ENCODE measurements at regions not wholly inside any gene's neighbourhood (a gene's known extent, or its start where the extent isn't known, plus 50 kb on each side); places are given as distances from the start of the nearest gene placed in this dataset.

GRCh38 chr3:34146596-34146995, 348.2 kb downstream of the PDCD6IP start:
- no peak overlapping the region for H3K23ac ChIP-seq (ENCODE audit: low read length)
- H3K9ac ChIP-seq (ENCODE audit: low read length) = no peak overlapping the region
- H3K18ac ChIP-seq (ENCODE audit: low read length) = no peak overlapping the region
- H3K79me2 ChIP-seq (ENCODE audit: control insufficient read depth, insufficient read depth, low read length, poor library complexity) = no peaks in the 10 kb centered on the region
- DNase-seq = no peak
- no peak overlapping the region for H3K27ac ChIP-seq (ENCODE audit: low read depth, low read length)
- no peak overlapping the region for H3K14ac ChIP-seq (ENCODE audit: low read length)
- no peaks in the 10 kb centered on the region for H3K9me3 ChIP-seq (ENCODE audit: insufficient read depth, low read depth, low read length)
- H2BK120ac ChIP-seq (ENCODE audit: insufficient read depth, low read length, poor library complexity) = no peak overlapping the region
- no peak overlapping the region for H2BK12ac ChIP-seq (ENCODE audit: low read length)
- no peak overlapping the region for H3K4me2 ChIP-seq (ENCODE audit: low read length)
- no peak overlapping the region for H4K12ac ChIP-seq (ENCODE audit: low read depth, low read length)
- no peaks in the 10 kb centered on the region for H3K36me3 ChIP-seq (ENCODE audit: control insufficient read depth in 1 of 2, insufficient read depth in 2 of 2, low read length in 2 of 2)
- H4K8ac ChIP-seq (ENCODE audit: low read depth, low read length) = no peak overlapping the region
- H3K4me3 ChIP-seq (ENCODE audit: low read depth, low read length) = no peak overlapping the region
- no peak overlapping the region for H2BK5ac ChIP-seq (ENCODE audit: low read depth, low read length, poor library complexity)
- no peaks in the 10 kb centered on the region for H3K79me1 ChIP-seq (ENCODE audit: low read length)
- H3K27me3 ChIP-seq (ENCODE audit: insufficient read depth, low read length) = no peaks in the 10 kb centered on the region
- H3K4me1 ChIP-seq (ENCODE audit: control insufficient read depth in 1 of 2, insufficient read depth in 2 of 2, low read length in 2 of 2) = no peaks in the 10 kb centered on the region
- H3K4ac ChIP-seq (ENCODE audit: low read depth, low read length) = no peak overlapping the region
- H2AK5ac ChIP-seq (ENCODE audit: low read length) = no peak overlapping the region
- no peak overlapping the region for H2AFZ ChIP-seq (ENCODE audit: insufficient read depth, low read length, poor library complexity)
- H4K91ac ChIP-seq (ENCODE audit: low read depth, low read length) = no peak overlapping the region

DNA sequence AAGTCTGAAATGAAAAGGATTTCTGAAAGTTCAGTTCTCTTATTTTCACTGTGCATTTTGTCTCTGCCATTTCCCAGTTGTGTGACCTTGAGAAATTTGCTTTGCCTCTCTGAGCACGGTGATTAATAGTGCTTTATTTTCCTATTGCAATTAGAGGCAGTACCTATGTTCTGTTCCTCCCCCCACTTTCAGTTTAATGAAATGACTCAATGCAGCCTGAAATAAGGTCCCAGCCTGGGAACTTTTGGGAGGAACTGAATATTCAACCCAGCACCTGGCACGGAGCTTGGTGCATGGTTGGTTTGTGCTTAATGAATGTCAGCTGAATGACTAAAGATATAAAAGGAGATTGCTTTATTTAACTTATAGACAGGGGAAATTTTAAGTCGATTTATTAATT, 352.6 kb downstream of the PDCD6IP start:
- no CpG with 5 or more reads among the region's 3 CpGs for WGBS (ENCODE audit: extremely low coverage, insufficient coverage, insufficient read length)
- Histone ChIP-seq H4K8ac (ENCODE audit: low read depth, low read length) (no peak overlapping the region), H4K91ac (ENCODE audit: low read depth, low read length) (no peak overlapping the region), H3K4me2 (ENCODE audit: low read length) (no peak overlapping the region), H3K23ac (ENCODE audit: low read length) (no peak overlapping the region), H2BK12ac (ENCODE audit: low read length) (no peak overlapping the region), H3K79me2 (ENCODE audit: control insufficient read depth, insufficient read depth, low read length, poor library complexity) (no peaks in the 10 kb centered on the region), H3K36me3 (ENCODE audit: control insufficient read depth in 1 of 2, insufficient read depth in 2 of 2, low read length in 2 of 2) (no peaks in the 10 kb centered on the region), H2BK5ac (ENCODE audit: low read depth, low read length, poor library complexity) (no peak overlapping the region), H2BK120ac (ENCODE audit: insufficient read depth, low read length, poor library complexity) (no peak overlapping the region), H3K4me3 (ENCODE audit: low read depth, low read length) (no peak overlapping the region), H3K4ac (ENCODE audit: low read depth, low read length) (no peak overlapping the region), H4K12ac (ENCODE audit: low read depth, low read length) (no peak overlapping the region), H3K14ac (ENCODE audit: low read length) (no peak overlapping the region), H3K9me3 (ENCODE audit: insufficient read depth, low read depth, low read length) (no peaks in the 10 kb centered on the region), H2AK5ac (ENCODE audit: low read length) (no peak overlapping the region), H3K79me1 (ENCODE audit: low read length) (no peaks in the 10 kb centered on the region), H3K4me1 (ENCODE audit: control insufficient read depth in 1 of 2, insufficient read depth in 2 of 2, low read length in 2 of 2) (no peaks in the 10 kb centered on the region), H3K18ac (ENCODE audit: low read length) (no peak overlapping the region), H3K9ac (ENCODE audit: low read length) (no peak overlapping the region), H3K27me3 (ENCODE audit: insufficient read depth, low read length) (no peaks in the 10 kb centered on the region), H2AFZ (ENCODE audit: insufficient read depth, low read length, poor library complexity) (no peak overlapping the region), H3K27ac (ENCODE audit: low read depth, low read length) (no peak overlapping the region)
- DNase-seq = no peak

GRCh38 chr3:34152656-34153055, 354.2 kb downstream of the PDCD6IP start:
- Histone ChIP-seq H2AFZ (ENCODE audit: insufficient read depth, low read length, poor library complexity) (no peak overlapping the region), H3K27ac (ENCODE audit: low read depth, low read length) (no peak overlapping the region), H2BK120ac (ENCODE audit: insufficient read depth, low read length, poor library complexity) (no peak overlapping the region), H3K27me3 (ENCODE audit: insufficient read depth, low read length) (no peaks in the 10 kb centered on the region), H4K91ac (ENCODE audit: low read depth, low read length) (no peak overlapping the region), H3K79me1 (ENCODE audit: low read length) (no peaks in the 10 kb centered on the region), H2AK5ac (ENCODE audit: low read length) (no peak overlapping the region), H3K18ac (ENCODE audit: low read length) (no peak overlapping the region), H2BK12ac (ENCODE audit: low read length) (no peak overlapping the region), H3K4me3 (ENCODE audit: low read depth, low read length) (no peak overlapping the region), H3K4me2 (ENCODE audit: low read length) (no peak overlapping the region), H3K9ac (ENCODE audit: low read length) (no peak overlapping the region), H3K36me3 (ENCODE audit: control insufficient read depth in 1 of 2, insufficient read depth in 2 of 2, low read length in 2 of 2) (no peaks in the 10 kb centered on the region), H3K14ac (ENCODE audit: low read length) (no peak overlapping the region), H3K79me2 (ENCODE audit: control insufficient read depth, insufficient read depth, low read length, poor library complexity) (no peaks in the 10 kb centered on the region), H3K9me3 (ENCODE audit: insufficient read depth, low read depth, low read length) (no peaks in the 10 kb centered on the region), H4K8ac (ENCODE audit: low read depth, low read length) (no peak overlapping the region), H3K4ac (ENCODE audit: low read depth, low read length) (no peak overlapping the region), H2BK5ac (ENCODE audit: low read depth, low read length, poor library complexity) (no peak overlapping the region), H4K12ac (ENCODE audit: low read depth, low read length) (no peak overlapping the region), H3K4me1 (ENCODE audit: control insufficient read depth in 1 of 2, insufficient read depth in 2 of 2, low read length in 2 of 2) (no peaks in the 10 kb centered on the region), H3K23ac (ENCODE audit: low read length) (no peak overlapping the region)
- no CpG with 5 or more reads among the region's 5 CpGs for WGBS (ENCODE audit: extremely low coverage, insufficient coverage, insufficient read length)
- no peak for DNase-seq

DNA sequence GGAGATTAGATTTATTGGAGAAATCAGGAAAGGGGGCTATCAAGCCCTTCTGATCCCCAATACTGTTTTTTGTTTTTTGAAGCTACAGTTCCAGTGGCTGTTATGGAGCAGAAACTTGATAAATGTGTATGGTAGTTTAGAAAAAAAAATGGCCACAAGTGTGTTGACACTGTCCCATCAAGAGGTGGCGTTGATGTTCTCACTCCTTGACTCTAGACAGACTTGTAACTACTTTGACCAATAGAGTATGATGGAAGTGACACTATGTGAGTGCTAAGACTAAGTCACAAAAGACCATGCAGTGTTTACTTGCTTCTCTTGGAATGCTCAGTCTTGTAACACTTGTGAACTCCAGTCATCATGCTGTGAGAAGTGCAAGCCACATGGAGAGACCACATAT, 356.7 kb downstream of the PDCD6IP start:
- Histone ChIP-seq H2BK5ac (ENCODE audit: low read depth, low read length, poor library complexity) (no peak overlapping the region), H2AFZ (ENCODE audit: insufficient read depth, low read length, poor library complexity) (no peak overlapping the region), H4K8ac (ENCODE audit: low read depth, low read length) (no peak overlapping the region), H3K14ac (ENCODE audit: low read length) (no peak overlapping the region), H3K27me3 (ENCODE audit: insufficient read depth, low read length) (no peaks in the 10 kb centered on the region), H3K18ac (ENCODE audit: low read length) (no peak overlapping the region), H2BK12ac (ENCODE audit: low read length) (no peak overlapping the region), H3K36me3 (ENCODE audit: control insufficient read depth in 1 of 2, insufficient read depth in 2 of 2, low read length in 2 of 2) (no peaks in the 10 kb centered on the region), H2AK5ac (ENCODE audit: low read length) (no peak overlapping the region), H3K4me3 (ENCODE audit: low read depth, low read length) (no peak overlapping the region), H3K4me2 (ENCODE audit: low read length) (no peak overlapping the region), H3K4ac (ENCODE audit: low read depth, low read length) (no peak overlapping the region), H4K91ac (ENCODE audit: low read depth, low read length) (no peak overlapping the region), H3K79me1 (ENCODE audit: low read length) (no peaks in the 10 kb centered on the region), H4K12ac (ENCODE audit: low read depth, low read length) (no peak overlapping the region), H3K23ac (ENCODE audit: low read length) (no peak overlapping the region), H3K27ac (ENCODE audit: low read depth, low read length) (no peak overlapping the region), H3K9me3 (ENCODE audit: insufficient read depth, low read depth, low read length) (no peaks in the 10 kb centered on the region), H3K79me2 (ENCODE audit: control insufficient read depth, insufficient read depth, low read length, poor library complexity) (no peaks in the 10 kb centered on the region), H2BK120ac (ENCODE audit: insufficient read depth, low read length, poor library complexity) (no peak overlapping the region), H3K4me1 (ENCODE audit: control insufficient read depth in 1 of 2, insufficient read depth in 2 of 2, low read length in 2 of 2) (no peaks in the 10 kb centered on the region), H3K9ac (ENCODE audit: low read length) (no peak overlapping the region)
- no CpG with 5 or more reads among the region's 1 CpG for WGBS (ENCODE audit: extremely low coverage, insufficient coverage, insufficient read length)
- DNase-seq = no peak

- WGBS (ENCODE audit: extremely low coverage, insufficient coverage, insufficient read length) = no CpG with 5 or more reads among the region's 2 CpGs
- no peak overlapping the region for H2BK120ac ChIP-seq (ENCODE audit: insufficient read depth, low read length, poor library complexity)
- no peak overlapping the region for H4K91ac ChIP-seq (ENCODE audit: low read depth, low read length)
- no peak overlapping the region for H3K27ac ChIP-seq (ENCODE audit: low read depth, low read length)
- no peak overlapping the region for H3K18ac ChIP-seq (ENCODE audit: low read length)
- no peak overlapping the region for H4K12ac ChIP-seq (ENCODE audit: low read depth, low read length)
- no peak overlapping the region for H4K8ac ChIP-seq (ENCODE audit: low read depth, low read length)
- H3K4me3 ChIP-seq (ENCODE audit: low read depth, low read length) = no peak overlapping the region
- H3K36me3 ChIP-seq (ENCODE audit: control insufficient read depth in 1 of 2, insufficient read depth in 2 of 2, low read length in 2 of 2) = no peaks in the 10 kb centered on the region
- no peak overlapping the region for H2BK5ac ChIP-seq (ENCODE audit: low read depth, low read length, poor library complexity)
- no peak overlapping the region for H3K4me2 ChIP-seq (ENCODE audit: low read length)
- H2AK5ac ChIP-seq (ENCODE audit: low read length) = no peak overlapping the region
- H3K27me3 ChIP-seq (ENCODE audit: insufficient read depth, low read length) = no peaks in the 10 kb centered on the region
- no peak overlapping the region for H3K4ac ChIP-seq (ENCODE audit: low read depth, low read length)
- no peak overlapping the region for H3K23ac ChIP-seq (ENCODE audit: low read length)
- H2BK12ac ChIP-seq (ENCODE audit: low read length) = no peak overlapping the region
- DNase-seq = no peak
- H3K4me1 ChIP-seq (ENCODE audit: control insufficient read depth in 1 of 2, insufficient read depth in 2 of 2, low read length in 2 of 2) = no peaks in the 10 kb centered on the region
- no peaks in the 10 kb centered on the region for H3K79me1 ChIP-seq (ENCODE audit: low read length)
- no peak overlapping the region for H3K9ac ChIP-seq (ENCODE audit: low read length)
- no peak overlapping the region for H2AFZ ChIP-seq (ENCODE audit: insufficient read depth, low read length, poor library complexity)
- H3K9me3 ChIP-seq (ENCODE audit: insufficient read depth, low read depth, low read length) = no peaks in the 10 kb centered on the region
- H3K14ac ChIP-seq (ENCODE audit: low read length) = no peak overlapping the region
- H3K79me2 ChIP-seq (ENCODE audit: control insufficient read depth, insufficient read depth, low read length, poor library complexity) = no peaks in the 10 kb centered on the region
These were observed 357.2 kb downstream of the PDCD6IP start for GRCh38 chr3:34155666-34156065.

Measured in trophoblast cell (in vitro differentiated cells and primary cell).